NCI-H128 (cell line): ENCODE measurements at regions not wholly inside any gene's neighbourhood (a gene's known extent, or its start where the extent isn't known, plus 50 kb on each side); places are given as distances from the start of the nearest gene placed in this dataset.

Source experiments
- DNase-seq: peaks from one replicate; lab custom pipeline; 2025; ENCODE audit not compliant: unreplicated experiment; lab: John Stamatoyannopoulos, UW

GRCh38 chr14:22168092-22168955, 420.7 kb downstream of the DAD1 start:
- no peak for DNase-seq

- DNase-seq: no peak
These were observed 424.4 kb downstream of the DAD1 start for GRCh38 chr14:22164616-22165015.

GRCh38 chr14:22163051-22163450, 426.0 kb downstream of the DAD1 start:
- no peak for DNase-seq

- DNase-seq: no peak
These were observed 429.1 kb downstream of the DAD1 start for GRCh38 chr14:22159957-22160356.

- DNase-seq: no peak
These were observed 429.9 kb downstream of the DAD1 start for GRCh38 chr14:22159099-22159498.

- DNase-seq: no peak
These were observed 430.5 kb downstream of the DAD1 start for GRCh38 chr14:22158560-22158959.

- no peak for DNase-seq
These were observed 433.5 kb downstream of the DAD1 start for GRCh38 chr14:22155571-22155970.

GRCh38 chr14:22152903-22153302, 436.1 kb downstream of the DAD1 start:
- no peak for DNase-seq

GRCh38 chr14:22152161-22152870, 436.7 kb downstream of the DAD1 start:
- no peak for DNase-seq

GRCh38 chr14:22151121-22151520, 437.9 kb downstream of the DAD1 start:
- no peak for DNase-seq

- no peak for DNase-seq
These were observed 440.0 kb downstream of the DAD1 start for GRCh38 chr14:22149058-22149457.

GRCh38 chr14:22147716-22148115, 441.3 kb downstream of the DAD1 start:
- no peak for DNase-seq

- no peak for DNase-seq
These were observed 445.7 kb downstream of the DAD1 start for GRCh38 chr14:22143363-22143762.

GRCh38 chr14:22140633-22141032, 448.4 kb downstream of the DAD1 start:
- DNase-seq: no peak

GRCh38 chr14:22131749-22132476, 457.1 kb downstream of the DAD1 start:
- no peak for DNase-seq

- no peak for DNase-seq
These were observed 450.5 kb upstream of the OR4E1 start for GRCh38 chr14:22124073-22124613.

- DNase-seq: no peak
These were observed 449.4 kb upstream of the OR4E1 start for GRCh38 chr14:22122829-22123560.

- DNase-seq: no peak
These were observed 448.7 kb upstream of the OR4E1 start for GRCh38 chr14:22122227-22122818.

GRCh38 chr14:22118899-22119477, 445.4 kb upstream of the OR4E1 start:
- no peak for DNase-seq

GRCh38 chr14:22113401-22113800, 439.8 kb upstream of the OR4E1 start:
- DNase-seq: no peak
